WTC11 (cell line): ENCODE measurements at regions not wholly inside any gene's neighbourhood (a gene's known extent, or its start where the extent isn't known, plus 50 kb on each side); places are given as distances from the start of the nearest gene placed in this dataset.

Source experiments
- ATAC-seq: fragments of 200-7000 bp; cut with Tn5 transposase; 2 replicates; pipeline ENCODE4 v1.10.0; 2021; ENCODE audit warnings: mild to moderate bottlenecking, moderate library complexity
- CTCF ChIA-PET: fragments of 300-600 bp; sonication (Branson Sonifier 250); formaldehyde crosslinking; loops from one replicate; lab custom pipeline; 2021; ENCODE audit warnings: antibody characterized with exemption; lab: Charles Lee
- POLR2A ChIA-PET: fragments of 350-600 bp; sonication (Branson Sonifier 250); formaldehyde crosslinking; loops from one replicate; lab custom pipeline; 2021; ENCODE audit warnings: antibody characterized with exemption; lab: Charles Lee
- DNase-seq: peaks from one replicate; pipeline ENCODE4 v3.0.0; 2021; ENCODE audit warnings: low spot score
- H3K27ac Mint-ChIP-seq: 2 replicates; pipeline ENCODE4 v1.8.0; 2021; ENCODE audit warnings: mixed read lengths
- H3K27me3 Mint-ChIP-seq: 2 replicates; pipeline ENCODE4 v1.8.0; 2021; ENCODE audit warnings: low read depth, mild to moderate bottlenecking, moderate library complexity, mixed read lengths
- H3K36me3 Mint-ChIP-seq: 2 replicates; pipeline ENCODE4 v1.8.0; 2021; ENCODE audit warnings: mixed read lengths
- H3K4me1 Mint-ChIP-seq: 2 replicates; pipeline ENCODE4 v1.8.0; 2022; ENCODE audit warnings: mixed read lengths
- H3K4me3 Mint-ChIP-seq: 2 replicates; pipeline ENCODE4 v1.8.0; 2021; ENCODE audit warnings: mild to moderate bottlenecking, moderate library complexity, mixed read lengths
- H3K9me3 Mint-ChIP-seq: 2 replicates; pipeline ENCODE4 v1.8.0; 2021; ENCODE audit warnings: mixed read lengths
- ATF2 ChIP-seq: sonication (generic); formaldehyde crosslinking; IDR thresholded peaks from 2 replicates; pipeline ENCODE4 v1.8.1; 2022; ENCODE audit warnings: low read depth, missing genetic modification reagents, borderline replicate concordance
- ATF3 ChIP-seq: sonication (generic); formaldehyde crosslinking; conservative IDR thresholded peaks from 2 replicates; pipeline ENCODE4 v1.8.1; 2022; ENCODE audit warnings: mild to moderate bottlenecking, missing genetic modification reagents
- ATF6 ChIP-seq: sonication (generic); formaldehyde crosslinking; IDR thresholded peaks from 2 replicates; pipeline ENCODE4 v1.8.1; 2023; ENCODE audit warnings: mild to moderate bottlenecking, missing genetic modification reagents
- CREB1 ChIP-seq: sonication (generic); formaldehyde crosslinking; IDR thresholded peaks from 2 replicates; pipeline ENCODE4 v1.8.0; 2023; ENCODE audit warnings: mild to moderate bottlenecking, missing genetic modification reagents
- ELF4 ChIP-seq: sonication (generic); formaldehyde crosslinking; IDR thresholded peaks from 2 replicates; pipeline ENCODE4 v1.8.1; 2022; ENCODE audit warnings: low read depth, mild to moderate bottlenecking, moderate library complexity, missing genetic modification reagents
- ERG ChIP-seq: fragments of 250-450 bp; sonication (Bioruptor Pico); IDR thresholded peaks from 2 replicates; pipeline ENCODE4 v1.8.0; 2021; ENCODE audit warnings: mild to moderate bottlenecking
- ESRRA ChIP-seq: sonication (generic); formaldehyde crosslinking; IDR thresholded peaks from 2 replicates; pipeline ENCODE4 v1.8.1; 2022; ENCODE audit warnings: mild to moderate bottlenecking, missing genetic modification reagents, borderline replicate concordance
- ETV6 ChIP-seq: sonication (generic); formaldehyde crosslinking; IDR thresholded peaks from 2 replicates; pipeline ENCODE4 v1.8.1; 2022; ENCODE audit warnings: mild to moderate bottlenecking, missing genetic modification reagents
- IRF1 ChIP-seq: sonication (generic); formaldehyde crosslinking; IDR thresholded peaks from 2 replicates; pipeline ENCODE4 v1.8.0; 2023; ENCODE audit warnings: missing genetic modification reagents
- JUN ChIP-seq: sonication (generic); formaldehyde crosslinking; IDR thresholded peaks from 2 replicates; pipeline ENCODE4 v1.8.0; 2023; ENCODE audit warnings: mild to moderate bottlenecking, missing genetic modification reagents
- MXD4 ChIP-seq: fragments of 250-450 bp; sonication (Bioruptor Pico); IDR thresholded peaks from 2 replicates; pipeline ENCODE4 v1.8.0; 2021; ENCODE audit warnings: mild to moderate bottlenecking, moderate library complexity, borderline replicate concordance
- NFE2L1 ChIP-seq: sonication (generic); formaldehyde crosslinking; IDR thresholded peaks from 2 replicates; pipeline ENCODE4 v1.8.1; 2023; ENCODE audit warnings: missing genetic modification reagents
- PRRX2 ChIP-seq: fragments of 250-450 bp; sonication (Bioruptor Pico); IDR thresholded peaks from 2 replicates; pipeline ENCODE4 v1.8.0; 2021; ENCODE audit warnings: mild to moderate bottlenecking
- RORB ChIP-seq: fragments of 250-450 bp; sonication (Bioruptor Pico); IDR thresholded peaks from 2 replicates; pipeline ENCODE4 v1.9.0; 2021; ENCODE audit warnings: mild to moderate bottlenecking
- TEAD1 ChIP-seq: sonication (generic); formaldehyde crosslinking; IDR thresholded peaks from 2 replicates; pipeline ENCODE4 v1.8.0; 2022; ENCODE audit warnings: mild to moderate bottlenecking, missing genetic modification reagents
- USF1 ChIP-seq: sonication (generic); formaldehyde crosslinking; IDR thresholded peaks from 2 replicates; pipeline ENCODE4 v1.8.0; 2022; ENCODE audit warnings: mild to moderate bottlenecking, missing genetic modification reagents
- ZBTB21 ChIP-seq: sonication (generic); formaldehyde crosslinking; IDR thresholded peaks from 2 replicates; pipeline ENCODE4 v1.8.1; 2023; ENCODE audit warnings: mild to moderate bottlenecking, missing genetic modification reagents, borderline replicate concordance
- ZNF232 ChIP-seq: sonication (generic); formaldehyde crosslinking; IDR thresholded peaks from 2 replicates; pipeline ENCODE4 v1.8.0; 2022; ENCODE audit warnings: mild to moderate bottlenecking, missing genetic modification reagents
- ZNF512 ChIP-seq: sonication (generic); formaldehyde crosslinking; IDR thresholded peaks from 2 replicates; pipeline ENCODE4 v1.8.1; 2022; ENCODE audit warnings: missing genetic modification reagents, borderline replicate concordance

GRCh38 chr2:20506201-20506685 is 59.4 kb downstream of the RHOB start:
- ChIA-PET CTCF (interaction anchor here (0.7 to 1.3 kb wide), 9 partner anchors 9 to 145 kb away, joined by 3 to 8 read pairs (median 3); partner anchors contain the start of gene RHOB), POLR2A (interaction anchor here (0.8 kb wide), 1 partner anchor 59 kb away, joined by 4 read pairs; the partner anchor contains the start of gene RHOB)
- no peaks in the 10 kb centered on the region for H3K27me3 Mint-ChIP-seq
- ATAC-seq (peak; percentile 27), DNase-seq (no peak)
- TF ChIP-seq ZNF512 (CRISPR knock-in tag) (no peak), ETV6 (CRISPR knock-in tag) (no peak), JUN (no peak), MXD4 (CRISPR knock-in tag) (no peak), NFE2L1 (CRISPR knock-in tag) (no peak), ATF2 (no peak), USF1 (CRISPR knock-in tag) (no peak)
- no peak overlapping the region for H3K4me3 Mint-ChIP-seq
- H3K9me3 Mint-ChIP-seq = no peaks in the 10 kb centered on the region
- no peak overlapping the region for H3K27ac Mint-ChIP-seq
- peaks cover 18% of the 10 kb centered on the region for H3K4me1 Mint-ChIP-seq
- no peaks in the 10 kb centered on the region for H3K36me3 Mint-ChIP-seq

GRCh38 chr2:20507166-20507692 is 60.4 kb downstream of the RHOB start:
- ChIA-PET POLR2A (no interaction called here), CTCF (interaction anchor here (1.3 kb wide), 1 partner anchor 128 kb away, joined by 4 read pairs; no protein-coding TSS in a partner anchor)
- no peak overlapping the region for H3K27ac Mint-ChIP-seq

More at GRCh38 chr2:20507166-20507692, 60.4 kb downstream of the RHOB start:
- DNase-seq (no peak), ATAC-seq (no peak)
- H3K9me3 Mint-ChIP-seq = no peaks in the 10 kb centered on the region
- no peaks in the 10 kb centered on the region for H3K36me3 Mint-ChIP-seq
- TF ChIP-seq RORB (CRISPR knock-in tag) (no peak), ATF6 (no peak), IRF1 (CRISPR knock-in tag) (no peak), CREB1 (CRISPR knock-in tag) (no peak), PRRX2 (CRISPR knock-in tag) (no peak), ZBTB21 (no peak), ZNF232 (CRISPR knock-in tag) (no peak), ERG (no peak), JUN (no peak), ESRRA (no peak), ATF3 (no peak), ATF2 (no peak), TEAD1 (CRISPR knock-in tag) (no peak), ELF4 (CRISPR knock-in tag) (no peak)
- no peak overlapping the region for H3K4me3 Mint-ChIP-seq
- peaks cover 18% of the 10 kb centered on the region for H3K4me1 Mint-ChIP-seq
- H3K27me3 Mint-ChIP-seq = no peaks in the 10 kb centered on the region
